Loucy (cell line): ENCODE measurements at regions not wholly inside any gene's neighbourhood (a gene's known extent, or its start where the extent isn't known, plus 50 kb on each side); places are given as distances from the start of the nearest gene placed in this dataset.

ENCODE experiments used
- H2AFZ ChIP-seq: fragments of 200-600 bp; sonication (generic); 2 replicates; pipeline ENCODE4 v1.6.0; 2016; ENCODE audit warnings: antibody characterized with exemption, mild to moderate bottlenecking, low read length, moderate library complexity
- H3F3A ChIP-seq: fragments of 200-600 bp; 2 replicates; pipeline ENCODE4 v1.6.0; 2016; ENCODE audit warnings: antibody characterized with exemption, low read depth, mild to moderate bottlenecking
- H3K27me3 ChIP-seq: fragments of 200-600 bp; sonication (generic); 2 replicates; pipeline ENCODE4 v1.6.1; 2014; ENCODE audit warnings: low read length, mild to moderate bottlenecking; ENCODE audit not compliant: insufficient read depth, poor library complexity, severe bottlenecking
- H3K36me3 ChIP-seq: fragments of 200-600 bp; sonication (generic); 2 replicates; pipeline ENCODE4 v1.6.1; 2016; ENCODE audit warnings: low read length; ENCODE audit not compliant: insufficient read depth
- H3K4me1 ChIP-seq: fragments of 200-600 bp; sonication (generic); 2 replicates; pipeline ENCODE4 v1.5.1; 2014; ENCODE audit warnings: low read length, mild to moderate bottlenecking; ENCODE audit not compliant: insufficient read depth, poor library complexity, severe bottlenecking
- H3K4me2 ChIP-seq: fragments of 200-600 bp; sonication (generic); 2 replicates; pipeline ENCODE4 v1.6.0; 2014; ENCODE audit warnings: antibody characterized with exemption, low read length, low read depth, mild to moderate bottlenecking; ENCODE audit not compliant: poor library complexity, severe bottlenecking
- H3K4me3 ChIP-seq: fragments of 200-600 bp; sonication (generic); 2 replicates; pipeline ENCODE4 v1.5.1; 2014; ENCODE audit warnings: low read length, mild to moderate bottlenecking, mixed read lengths; ENCODE audit not compliant: poor library complexity, severe bottlenecking
- H3K79me2 ChIP-seq: fragments of 200-600 bp; sonication (generic); 2 replicates; pipeline ENCODE4 v1.6.1; 2014; ENCODE audit warnings: low read length; ENCODE audit not compliant: insufficient read depth
- H3K9ac ChIP-seq: fragments of 200-600 bp; sonication (generic); 2 replicates; pipeline ENCODE4 v1.6.0; 2014; ENCODE audit warnings: mild to moderate bottlenecking, low read depth, low read length, moderate library complexity; ENCODE audit not compliant: poor library complexity, severe bottlenecking
- H3K9me2 ChIP-seq: fragments of 200-600 bp; sonication (generic); replicated peaks from 2 replicates; pipeline ENCODE4 v1.6.1; 2016; ENCODE audit warnings: low read depth, low read length, mixed read lengths
- H3K9me3 ChIP-seq: fragments of 200-600 bp; sonication (generic); 2 replicates; pipeline ENCODE4 v1.6.1; 2014; ENCODE audit warnings: mild to moderate bottlenecking, antibody characterized with exemption, low read length, low read depth; ENCODE audit not compliant: insufficient read depth
- H4K20me1 ChIP-seq: fragments of 200-600 bp; sonication (generic); 2 replicates; pipeline ENCODE4 v1.6.0; 2014; ENCODE audit warnings: antibody characterized with exemption, low read length, mild to moderate bottlenecking; ENCODE audit not compliant: insufficient read depth, poor library complexity, severe bottlenecking
- EZH2phosphoT487 ChIP-seq: fragments of 200-600 bp; IDR thresholded peaks from 2 replicates; pipeline ENCODE4 v1.6.1; 2018; ENCODE audit warnings: antibody characterized with exemption, mild to moderate bottlenecking, moderate library complexity, borderline replicate concordance
- TF ChIP-seq, protein P1 (sequence below): fragments of 200-600 bp; sonication (generic); conservative IDR thresholded peaks from 2 replicates; pipeline ENCODE4 v1.5.1; 2014; ENCODE audit warnings: mild to moderate bottlenecking, antibody characterized with exemption, low read length

DNA sequence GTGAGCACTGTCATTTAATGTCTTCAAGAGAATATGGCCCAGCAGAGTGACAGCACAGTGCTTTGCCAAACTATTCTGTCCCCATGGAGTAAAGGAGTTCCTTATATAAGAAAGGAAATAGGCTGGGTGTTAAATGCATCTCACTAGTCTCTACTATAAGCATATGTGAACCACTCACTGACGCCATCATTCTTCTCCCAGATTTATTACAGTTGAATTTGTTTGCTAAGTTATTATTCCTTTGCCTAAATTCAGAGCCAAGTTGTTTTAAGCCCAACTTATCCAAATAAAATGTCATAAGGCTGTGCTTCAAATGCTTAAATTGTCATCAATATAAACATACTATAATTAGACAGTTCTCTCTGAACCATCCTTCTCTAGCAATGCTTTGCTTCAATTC is 151.6 kb downstream of the KCNA5 start:
- Histone ChIP-seq H3K36me3 (no peaks in the 10 kb centered on the region), H2AFZ (no peak overlapping the region), H3K9ac (no peak overlapping the region), H3K79me2 (no peaks in the 10 kb centered on the region), H3K9me2 (no peaks in the 10 kb centered on the region), H3K4me2 (no peak overlapping the region), H3F3A (no peaks in the 10 kb centered on the region), H3K4me1 (peaks cover 2% of the 10 kb centered on the region), H4K20me1 (no peaks in the 10 kb centered on the region), H3K4me3 (no peak overlapping the region), H3K27me3 (no peaks in the 10 kb centered on the region), H3K9me3 (no peaks in the 10 kb centered on the region)
- TF ChIP-seq EZH2phosphoT487, result no peak
- TF ChIP-seq, protein P1, sequence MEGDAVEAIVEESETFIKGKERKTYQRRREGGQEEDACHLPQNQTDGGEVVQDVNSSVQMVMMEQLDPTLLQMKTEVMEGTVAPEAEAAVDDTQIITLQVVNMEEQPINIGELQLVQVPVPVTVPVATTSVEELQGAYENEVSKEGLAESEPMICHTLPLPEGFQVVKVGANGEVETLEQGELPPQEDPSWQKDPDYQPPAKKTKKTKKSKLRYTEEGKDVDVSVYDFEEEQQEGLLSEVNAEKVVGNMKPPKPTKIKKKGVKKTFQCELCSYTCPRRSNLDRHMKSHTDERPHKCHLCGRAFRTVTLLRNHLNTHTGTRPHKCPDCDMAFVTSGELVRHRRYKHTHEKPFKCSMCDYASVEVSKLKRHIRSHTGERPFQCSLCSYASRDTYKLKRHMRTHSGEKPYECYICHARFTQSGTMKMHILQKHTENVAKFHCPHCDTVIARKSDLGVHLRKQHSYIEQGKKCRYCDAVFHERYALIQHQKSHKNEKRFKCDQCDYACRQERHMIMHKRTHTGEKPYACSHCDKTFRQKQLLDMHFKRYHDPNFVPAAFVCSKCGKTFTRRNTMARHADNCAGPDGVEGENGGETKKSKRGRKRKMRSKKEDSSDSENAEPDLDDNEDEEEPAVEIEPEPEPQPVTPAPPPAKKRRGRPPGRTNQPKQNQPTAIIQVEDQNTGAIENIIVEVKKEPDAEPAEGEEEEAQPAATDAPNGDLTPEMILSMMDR, result no peak

DNA sequence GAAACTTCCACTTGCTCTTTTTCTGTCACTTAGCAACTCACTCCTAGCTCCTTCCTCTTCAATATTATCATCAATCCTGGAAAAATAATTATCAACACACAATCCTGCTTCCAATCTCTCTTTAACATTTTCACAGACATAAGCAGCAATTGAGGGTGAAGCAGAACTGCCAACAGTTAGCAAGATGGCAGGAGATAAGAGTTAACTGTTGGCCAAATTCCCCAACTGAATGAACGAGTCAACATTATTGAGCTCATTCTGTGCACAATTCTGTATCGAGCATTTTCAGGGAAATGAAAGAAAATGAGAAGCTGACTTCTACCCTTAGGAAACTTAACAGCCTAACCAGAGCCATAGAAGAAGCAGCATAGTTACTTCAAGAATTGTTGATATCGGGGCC is 152.0 kb downstream of the KCNA5 start:
- Histone ChIP-seq H3K9me2 (no peaks in the 10 kb centered on the region), H3K4me3 (no peak overlapping the region), H3K27me3 (no peaks in the 10 kb centered on the region), H3F3A (no peaks in the 10 kb centered on the region), H3K36me3 (no peaks in the 10 kb centered on the region), H3K79me2 (no peaks in the 10 kb centered on the region), H3K4me2 (no peak overlapping the region), H3K4me1 (peaks cover 2% of the 10 kb centered on the region), H3K9me3 (no peaks in the 10 kb centered on the region), H4K20me1 (no peaks in the 10 kb centered on the region), H2AFZ (no peak overlapping the region), H3K9ac (no peak overlapping the region)
- TF ChIP-seq EZH2phosphoT487, result no peak
- TF ChIP-seq, protein P1, result no peak

DNA sequence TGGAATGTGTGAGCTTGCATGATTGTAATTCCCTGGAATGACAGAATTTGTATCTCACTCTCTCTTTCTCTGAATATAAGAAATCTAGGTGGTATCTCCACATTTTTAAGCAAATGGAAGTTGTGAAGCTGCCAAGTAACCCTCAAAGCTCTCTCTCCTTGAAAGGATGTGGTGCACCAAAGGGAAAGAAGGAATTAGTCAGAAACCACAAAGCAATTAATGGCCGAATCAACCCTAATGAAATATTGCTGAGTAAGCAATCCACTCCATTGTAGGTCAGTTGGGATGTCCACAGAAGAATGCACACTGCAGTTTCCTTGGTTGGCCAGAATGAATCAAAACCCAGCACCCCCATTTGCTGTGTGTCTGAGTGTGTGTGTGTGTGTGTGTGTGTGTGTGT is 153.5 kb downstream of the KCNA5 start:
- H3K4me2 ChIP-seq, result no peak overlapping the region
- H3K9me3 ChIP-seq, result no peaks in the 10 kb centered on the region
- H3K79me2 ChIP-seq, result no peaks in the 10 kb centered on the region
- TF ChIP-seq, protein P1, result no peak
- no peak for TF ChIP-seq EZH2phosphoT487
- H2AFZ ChIP-seq, result no peak overlapping the region
- no peak overlapping the region for H3K4me3 ChIP-seq
- H3K9ac ChIP-seq, result no peak overlapping the region
- H3K9me2 ChIP-seq, result no peaks in the 10 kb centered on the region
- peaks cover 2% of the 10 kb centered on the region for H3K4me1 ChIP-seq
- no peaks in the 10 kb centered on the region for H4K20me1 ChIP-seq
- H3K27me3 ChIP-seq, result no peaks in the 10 kb centered on the region
- H3F3A ChIP-seq, result no peaks in the 10 kb centered on the region
- H3K36me3 ChIP-seq, result no peaks in the 10 kb centered on the region
